NCI-H2029 treated with DMSO at 0.1 percent for 48 hours (cell line): ENCODE measurements at regions not wholly inside any gene's neighbourhood (a gene's known extent, or its start where the extent isn't known, plus 50 kb on each side); places are given as distances from the start of the nearest gene placed in this dataset.
"Not testable (repeated sequence)": the region's sequence is repeated elsewhere in the genome, so short reads cannot be mapped to it uniquely, and the experiment has no call there.

ENCODE experiments used
- DNase-seq: peaks from one replicate; lab custom pipeline; 2025; lab: John Stamatoyannopoulos, UW

DNA sequence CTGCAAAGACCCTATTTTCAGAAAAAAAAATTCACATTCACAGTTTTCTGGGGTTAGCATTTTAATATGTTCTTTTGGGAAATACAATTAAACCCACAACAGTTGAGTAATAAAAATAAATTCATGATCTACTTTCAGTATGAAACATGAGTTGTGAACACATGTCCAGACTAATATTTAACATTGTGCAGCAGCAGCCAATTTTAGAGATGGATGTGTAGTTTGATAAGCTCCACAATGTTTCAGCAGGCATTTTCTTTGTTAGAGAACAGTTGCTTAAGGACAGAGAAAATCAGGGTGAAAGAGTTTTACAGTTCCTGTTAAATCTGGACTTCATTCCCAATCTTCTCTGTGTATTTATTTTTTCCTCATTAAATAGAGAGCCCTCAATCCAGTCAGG, 519.5 kb downstream of the PIK3C3 start:
- no peak for DNase-seq

DNA sequence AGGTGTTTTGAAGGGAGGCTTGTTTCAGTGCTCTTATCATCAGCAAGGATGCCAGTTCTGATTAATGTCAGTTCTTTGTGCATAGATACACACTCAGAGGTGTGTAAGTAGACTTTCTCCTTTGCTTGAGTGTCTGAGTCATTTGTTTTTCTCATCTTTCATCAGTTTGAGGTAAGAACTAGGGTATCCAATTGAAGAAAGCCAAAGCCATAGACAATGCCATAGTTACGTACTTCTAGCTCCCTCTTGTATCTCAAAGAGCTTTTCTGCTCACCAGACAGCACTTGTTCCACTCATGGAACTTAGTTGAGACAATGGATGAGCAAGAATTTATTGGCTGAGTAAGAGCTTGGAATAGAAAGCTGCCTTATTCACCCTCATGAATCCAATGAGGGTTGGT, 520.1 kb downstream of the PIK3C3 start:
- no peak for DNase-seq

DNA sequence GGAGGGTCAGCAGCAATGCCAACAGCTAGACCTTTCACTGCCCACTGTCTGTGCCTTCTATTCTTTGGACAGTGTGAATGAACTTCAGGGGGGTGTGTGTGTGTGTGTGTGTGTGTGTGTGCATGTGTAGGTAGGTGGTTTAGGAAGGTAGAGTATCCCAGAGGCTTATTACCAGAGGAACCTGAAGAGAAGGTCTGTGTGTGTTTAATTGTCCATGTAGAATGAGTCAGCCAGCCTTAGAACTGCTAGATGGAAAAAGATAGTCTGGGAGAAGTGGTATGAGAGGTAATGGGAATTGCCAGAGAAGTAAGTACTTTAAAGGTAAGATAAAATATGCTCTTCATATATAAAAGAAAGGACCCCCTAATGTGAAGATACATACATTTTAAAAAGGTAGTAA, 522.2 kb downstream of the PIK3C3 start:
- DNase-seq = no peak

DNA sequence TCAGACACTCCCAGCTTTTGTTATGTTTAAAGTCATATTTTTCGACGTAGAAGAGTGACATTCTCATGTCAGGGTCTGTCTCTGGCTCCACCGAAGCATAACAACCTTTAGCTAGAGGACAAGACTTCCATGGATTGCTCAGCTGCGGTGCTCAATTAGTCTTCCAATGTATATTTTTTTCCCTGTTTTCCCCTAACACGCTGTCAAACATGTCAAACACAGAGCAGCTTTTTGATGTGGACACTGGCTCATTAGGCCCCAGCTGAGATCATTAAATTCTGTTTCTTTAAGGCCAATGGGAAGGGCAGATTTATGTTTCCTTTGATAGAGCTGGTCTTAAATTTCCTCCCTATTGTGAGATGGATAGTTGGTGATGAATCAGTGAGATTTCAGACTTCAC, 525.4 kb downstream of the PIK3C3 start:
- no peak for DNase-seq

DNA sequence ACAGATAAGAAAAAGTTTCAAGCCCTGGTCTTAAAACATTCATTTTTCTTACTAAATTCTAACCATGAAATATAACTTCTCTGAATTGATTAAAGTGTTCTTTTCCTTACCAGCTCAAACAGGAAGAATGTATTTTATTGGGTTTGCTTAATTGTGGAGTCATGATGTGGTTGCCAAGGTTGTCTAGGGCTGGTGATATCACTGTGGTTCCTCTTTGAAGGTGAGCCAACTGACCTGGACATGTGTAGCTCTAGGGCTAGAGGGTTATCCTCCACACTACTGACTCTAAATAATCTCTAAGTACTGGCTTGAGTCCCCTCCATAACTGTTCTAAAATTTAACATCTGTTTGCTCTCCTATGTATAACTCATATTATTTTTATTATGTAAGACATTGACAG, 529.6 kb downstream of the PIK3C3 start:
- DNase-seq = no peak

DNA sequence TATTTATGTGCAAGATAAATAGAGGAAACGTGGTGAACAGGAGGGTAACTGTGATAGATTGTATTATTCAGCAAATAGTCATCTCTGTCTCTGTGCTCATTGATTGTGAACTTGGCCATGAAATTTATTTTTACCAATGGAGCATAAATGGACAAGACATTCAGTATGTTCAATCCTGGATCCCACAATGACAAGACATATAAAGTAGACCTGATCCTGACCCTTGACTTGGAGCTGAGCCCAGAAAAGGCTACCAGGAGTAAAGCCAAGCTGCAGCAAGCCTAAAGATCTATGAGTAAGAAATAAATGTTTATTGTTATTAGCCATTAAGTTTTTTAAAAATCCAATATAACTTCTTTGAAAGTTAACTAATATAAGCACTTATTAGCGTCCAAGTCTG, 531.2 kb downstream of the PIK3C3 start:
- DNase-seq = no peak

DNA sequence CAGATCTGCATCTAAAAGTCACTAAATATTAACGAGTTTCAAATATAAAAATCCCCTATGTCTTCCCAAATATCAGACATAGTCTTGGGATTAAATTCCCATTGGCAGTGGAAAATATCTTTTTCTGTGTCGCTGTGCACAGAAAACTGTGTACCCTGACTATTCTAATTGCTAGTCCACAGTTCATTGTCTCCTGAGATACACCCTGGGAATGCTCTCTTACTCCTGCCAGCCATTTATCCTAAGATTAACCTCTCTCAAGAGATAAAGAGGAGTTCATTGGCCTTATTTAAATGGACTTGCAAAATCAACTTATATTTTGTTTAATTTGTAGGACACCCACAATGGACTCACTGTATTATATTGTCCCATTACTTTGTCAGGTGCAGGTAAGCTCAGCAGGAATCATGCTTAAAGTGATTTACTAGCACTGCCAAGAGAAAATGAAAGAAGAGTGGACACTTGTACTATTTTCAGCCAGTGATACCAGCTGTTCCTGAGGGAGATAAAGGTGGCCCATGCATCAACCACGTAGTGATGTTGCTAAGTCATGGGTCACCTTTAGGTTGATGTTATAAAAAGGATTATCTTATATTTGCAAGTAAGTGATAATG, 553.8 kb downstream of the PIK3C3 start:
- DNase-seq = no peak

DNA sequence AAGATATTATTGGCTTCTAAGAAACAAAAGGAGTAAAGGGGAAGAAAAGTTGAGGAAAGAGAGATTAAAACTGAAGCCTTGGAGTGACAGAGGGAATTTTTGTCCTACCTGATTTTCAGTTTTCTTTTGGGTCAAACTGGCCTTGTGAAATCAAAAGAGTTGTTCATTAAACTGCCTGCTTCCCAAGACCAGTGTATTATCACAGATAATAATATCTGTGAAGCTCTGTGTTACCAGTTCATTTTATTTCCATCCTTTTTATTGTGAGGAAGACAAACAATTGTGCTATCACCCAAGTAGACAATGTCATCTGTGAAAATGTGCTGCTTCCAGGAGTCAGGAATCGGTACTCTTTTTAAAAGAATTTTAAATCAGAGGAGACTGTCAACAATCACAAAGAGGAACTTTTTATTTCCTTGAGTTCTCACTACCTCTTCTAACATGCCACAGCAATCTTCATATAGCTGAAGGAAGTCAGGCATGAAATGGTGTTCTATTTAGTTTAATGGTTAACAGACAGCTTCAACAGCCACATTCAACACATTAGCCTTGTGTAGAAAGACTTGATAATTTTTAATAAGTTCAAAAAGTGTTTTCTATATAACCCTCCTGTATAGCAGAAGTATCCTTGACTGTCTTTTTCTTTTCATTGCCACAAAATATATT, 554.8 kb downstream of the PIK3C3 start:
- no peak for DNase-seq

DNA sequence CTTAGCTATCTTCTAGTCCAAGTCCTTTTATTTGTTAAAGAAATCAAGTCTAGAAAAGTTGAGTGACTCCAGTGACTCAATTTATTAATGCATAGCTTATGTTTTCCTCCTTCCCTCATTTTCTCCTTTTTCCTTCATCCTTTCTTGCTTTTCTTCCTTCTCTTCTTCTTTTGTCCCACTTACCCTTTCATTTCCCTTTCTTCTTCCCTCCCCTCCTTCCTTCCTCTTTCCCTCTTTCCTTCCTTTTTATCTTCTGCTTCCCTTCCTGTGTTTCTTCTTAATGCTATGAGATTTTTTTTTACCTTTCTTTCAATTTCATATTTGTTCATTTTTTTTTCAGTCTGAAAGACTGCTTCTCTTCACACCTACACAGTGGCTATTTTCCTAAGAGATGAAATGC, 555.5 kb downstream of the PIK3C3 start:
- DNase-seq = no peak

DNA sequence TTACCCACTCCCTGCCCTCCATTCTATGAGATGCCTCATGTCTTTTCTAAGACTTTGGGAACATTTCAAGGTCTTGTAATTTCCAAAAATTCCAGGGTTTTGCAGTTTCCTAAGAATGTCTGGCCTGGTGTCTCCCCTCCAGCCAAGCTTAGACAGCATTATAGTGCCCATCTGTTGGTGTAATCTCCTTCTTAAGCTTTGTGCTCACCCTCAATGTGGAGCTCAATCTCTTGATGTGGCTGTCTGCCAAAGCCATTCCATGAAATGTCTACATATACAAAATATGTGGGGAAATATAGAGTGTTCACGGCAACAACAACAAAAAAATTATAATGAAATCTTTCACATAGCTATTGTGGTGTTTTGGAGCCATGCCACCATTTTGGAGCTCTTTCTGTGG, 558.4 kb downstream of the PIK3C3 start:
- DNase-seq = no peak

DNA sequence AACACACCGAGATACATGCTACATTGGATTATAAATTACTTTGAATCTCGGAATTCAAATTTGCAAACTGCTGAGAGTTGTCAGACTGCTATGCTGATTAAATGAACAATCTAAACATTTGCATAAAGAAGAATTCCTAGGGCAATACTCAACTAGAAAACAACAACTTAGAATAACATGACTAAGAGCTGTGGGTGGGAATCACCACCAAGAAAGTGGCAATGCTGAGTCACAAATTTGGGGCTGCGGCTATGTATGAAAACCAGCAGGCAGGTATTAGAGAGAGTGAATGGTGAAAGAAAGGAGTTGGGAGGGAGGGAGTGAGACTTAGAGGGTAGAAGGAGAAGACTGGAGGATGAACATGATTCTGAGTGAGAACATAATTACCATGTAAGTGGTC, 559.5 kb downstream of the PIK3C3 start:
- DNase-seq = no peak

DNA sequence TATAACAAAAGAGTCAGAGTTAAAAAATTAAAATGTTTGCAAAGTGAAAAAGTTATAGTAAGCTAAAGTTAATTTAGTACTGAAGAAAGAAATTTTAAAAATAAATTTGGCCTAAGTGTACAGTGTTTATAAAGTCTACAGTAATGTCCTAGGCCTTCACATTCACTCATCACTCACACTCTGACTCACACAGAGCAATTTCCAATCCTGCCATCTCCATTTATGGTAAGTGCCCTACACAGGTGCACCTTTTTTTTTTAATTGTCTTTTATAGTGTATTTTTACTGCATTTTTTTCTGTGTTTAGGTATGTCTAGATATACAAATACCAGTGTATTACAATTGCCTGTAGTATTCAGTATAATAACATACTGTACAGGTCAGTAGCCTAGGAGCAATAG, 562.9 kb downstream of the PIK3C3 start:
- no peak for DNase-seq

DNA sequence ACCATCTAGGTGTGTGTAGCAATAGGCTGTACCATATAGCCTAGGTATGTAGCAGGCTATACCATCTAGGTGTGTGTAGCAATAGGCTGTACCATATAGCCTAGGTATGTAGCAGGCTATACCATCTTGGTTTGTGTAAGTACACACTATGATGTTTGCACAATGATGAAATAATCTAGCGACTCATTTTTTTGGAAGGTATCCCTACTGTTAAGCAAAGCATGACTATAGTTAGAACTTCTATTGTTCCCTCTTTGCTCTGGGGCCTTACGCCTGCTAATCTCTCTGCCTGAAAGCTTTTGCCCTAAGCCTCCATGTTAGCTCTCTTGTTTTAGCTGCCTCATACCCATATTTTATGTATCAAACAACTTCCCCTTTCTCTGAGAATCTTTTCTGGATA, 563.3 kb downstream of the PIK3C3 start:
- DNase-seq = not testable (repeated sequence)

DNA sequence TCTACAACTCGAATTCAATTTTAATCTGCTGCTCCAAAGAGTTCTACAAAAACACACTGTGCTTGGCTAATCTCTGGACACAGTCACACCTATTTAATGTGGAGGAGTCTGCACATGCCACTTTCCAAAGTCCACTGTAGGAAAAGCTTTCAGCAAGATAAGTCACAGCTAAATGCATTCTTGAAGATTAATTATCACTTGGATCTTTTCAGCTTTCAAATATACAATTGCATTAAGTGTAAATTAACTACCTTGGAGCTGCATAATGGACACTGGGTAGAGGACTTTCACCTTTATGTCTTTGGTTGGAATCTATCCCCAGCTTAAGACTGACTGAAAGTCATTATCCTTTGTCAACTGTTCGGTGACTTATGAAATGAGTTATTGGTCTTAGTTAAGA, 565.1 kb downstream of the PIK3C3 start:
- DNase-seq = no peak

DNA sequence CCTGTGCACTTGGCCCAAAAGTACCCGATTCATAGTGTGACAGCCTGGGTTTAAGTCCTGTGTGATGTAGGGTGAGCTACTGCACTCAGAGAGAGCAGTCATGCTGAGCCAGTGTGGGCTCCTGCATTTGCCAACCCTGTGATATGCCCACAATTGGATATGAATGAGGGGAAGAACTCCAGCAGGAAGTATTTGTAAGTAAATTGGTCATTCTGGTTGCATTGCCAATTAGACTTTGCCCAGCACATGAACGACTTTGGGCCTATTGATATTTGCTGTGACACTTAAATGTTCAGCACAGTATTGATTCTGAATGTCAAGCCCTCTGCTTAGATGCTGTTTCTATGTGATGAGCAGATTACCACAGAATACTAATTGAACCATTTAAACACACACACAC, 570.9 kb downstream of the PIK3C3 start:
- no peak for DNase-seq

DNA sequence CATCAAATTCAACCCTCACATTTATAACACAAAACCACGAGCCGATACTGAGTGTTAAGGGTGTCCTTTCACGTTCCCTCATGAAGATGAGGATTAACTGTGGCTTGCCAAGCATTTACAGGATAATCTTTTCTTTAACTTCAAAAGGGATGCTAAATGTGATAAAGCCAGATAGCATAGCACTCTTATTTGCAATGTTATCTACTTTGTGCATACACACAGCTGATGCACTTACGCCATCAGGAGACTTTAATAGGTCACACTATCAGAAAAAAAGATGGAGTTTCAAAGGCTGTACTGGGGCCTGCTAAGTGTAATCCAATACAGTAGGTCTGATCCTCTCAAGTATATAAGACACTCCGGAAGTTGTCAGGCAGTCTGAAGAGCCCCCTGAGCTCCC, 572.7 kb downstream of the PIK3C3 start:
- no peak for DNase-seq

DNA sequence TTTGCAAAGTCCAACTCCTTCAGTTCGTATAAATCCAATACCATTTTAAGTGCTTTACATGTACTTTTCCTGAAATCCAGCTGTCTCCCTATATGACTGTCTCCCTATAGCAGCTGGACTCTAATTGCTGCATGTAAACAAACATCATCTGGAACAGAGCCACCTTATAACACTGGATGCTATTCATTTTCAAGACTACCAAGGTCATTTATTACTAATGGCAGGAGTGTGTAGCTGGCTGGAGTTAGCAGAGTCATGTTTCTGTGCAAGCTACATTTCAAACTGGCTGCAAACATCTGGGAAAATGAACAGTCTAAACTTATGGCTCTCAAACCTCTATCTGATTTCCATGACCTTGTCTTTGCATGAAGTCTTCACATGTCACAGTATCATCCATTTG, 575.2 kb downstream of the PIK3C3 start:
- DNase-seq = no peak

DNA sequence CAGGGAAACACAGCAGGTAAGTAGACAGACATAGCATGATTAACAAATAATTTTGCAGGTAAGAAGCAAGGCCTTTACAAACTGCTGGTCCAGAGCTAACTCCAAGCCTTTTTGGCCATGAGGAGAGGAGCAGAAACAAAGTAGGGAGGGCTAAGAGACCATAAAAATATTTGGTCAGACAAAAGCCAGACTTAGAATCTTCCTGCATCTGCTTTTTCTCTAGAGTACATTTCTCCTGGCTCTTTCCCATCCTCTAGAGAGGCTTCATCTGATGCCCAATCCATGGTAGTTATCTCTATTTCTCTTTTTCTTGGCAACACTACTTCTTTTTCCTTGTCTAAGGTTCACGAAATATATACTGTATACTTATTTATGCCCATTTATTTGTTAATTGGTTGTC, 577.1 kb downstream of the PIK3C3 start:
- DNase-seq = no peak

DNA sequence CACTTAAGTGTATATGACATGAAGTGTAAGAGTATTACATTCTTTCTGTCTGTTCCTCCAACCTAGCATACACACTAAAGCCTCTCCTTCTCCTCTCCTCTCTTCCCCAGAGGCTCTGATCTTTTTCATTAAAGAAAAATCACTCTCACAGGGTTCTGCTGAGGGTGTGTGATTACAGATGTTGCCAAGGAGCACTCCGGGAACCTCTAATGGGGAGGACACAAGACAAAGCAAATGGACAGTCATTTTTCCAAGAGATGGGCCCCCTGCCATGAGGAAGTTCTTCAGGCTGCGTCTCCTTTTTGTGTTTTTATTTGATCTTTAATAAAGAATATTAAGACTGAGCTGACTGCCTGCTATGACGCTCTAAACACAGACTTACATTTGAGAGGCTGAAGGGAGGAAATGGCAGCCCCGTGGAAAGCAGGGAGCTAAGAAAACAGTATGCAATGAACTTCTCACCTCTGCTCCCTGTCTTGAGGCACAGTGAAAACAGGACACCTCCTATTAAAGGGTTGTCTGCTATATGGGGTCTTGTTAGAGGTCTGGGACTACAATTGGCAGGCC, 578.1 kb downstream of the PIK3C3 start:
- no peak for DNase-seq

DNA sequence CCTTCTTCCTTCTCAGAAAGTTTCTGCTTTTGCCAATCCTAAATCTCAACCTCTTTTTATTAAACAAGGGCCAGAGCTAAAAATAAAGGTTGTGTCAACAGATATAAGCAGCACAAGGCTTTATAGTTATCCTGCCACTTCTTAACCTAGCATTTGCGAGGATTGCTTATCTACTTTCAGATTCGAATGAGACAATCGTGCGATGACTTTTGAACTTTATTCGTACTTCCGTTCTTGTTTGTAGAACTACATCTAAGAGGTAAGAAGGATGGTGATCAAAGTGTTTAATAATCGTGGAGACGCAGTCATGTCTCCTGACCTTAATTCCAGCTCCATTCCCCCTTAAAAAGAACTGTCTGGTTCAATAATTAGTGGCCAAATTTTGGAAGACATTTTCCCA, 578.6 kb downstream of the PIK3C3 start:
- no peak for DNase-seq

DNA sequence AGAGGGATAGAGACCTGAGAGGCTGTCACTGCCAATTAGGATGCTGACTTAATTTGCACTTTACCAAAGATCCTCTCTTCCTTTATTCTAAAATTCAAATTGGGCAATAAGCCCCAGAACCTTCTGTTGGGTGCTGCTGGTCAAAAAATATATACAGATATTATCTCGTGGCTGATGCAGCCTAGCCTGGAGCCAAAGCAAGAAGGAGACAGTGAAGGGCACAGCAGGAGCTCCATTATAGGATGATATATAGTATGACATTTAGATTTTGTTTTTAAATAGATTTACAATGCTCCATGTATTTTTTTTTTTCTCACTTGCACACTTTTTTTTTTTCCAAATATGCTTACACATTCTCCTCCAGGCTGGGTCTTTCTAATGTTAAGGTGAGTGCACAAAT, 579.3 kb downstream of the PIK3C3 start:
- DNase-seq = no peak

DNA sequence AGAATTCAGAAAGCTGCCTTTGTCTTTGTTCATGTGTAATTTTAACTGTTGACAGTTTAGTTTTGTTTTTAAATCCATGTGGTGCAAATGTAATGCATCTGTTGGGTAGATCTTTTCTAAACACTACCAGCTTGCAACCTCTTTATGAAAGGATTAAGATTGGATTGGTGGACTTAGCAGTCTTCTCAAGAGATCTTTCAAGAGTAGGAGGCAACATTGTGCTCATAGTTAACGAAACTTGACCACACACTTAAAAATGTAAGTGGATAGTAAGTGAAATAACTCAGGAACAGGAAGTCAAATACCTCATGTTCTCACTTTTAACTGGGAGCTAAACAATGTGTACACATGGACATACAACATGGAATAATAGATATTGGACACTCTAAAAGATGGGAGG, 579.0 kb downstream of the RIT2 start:
- no peak for DNase-seq

DNA sequence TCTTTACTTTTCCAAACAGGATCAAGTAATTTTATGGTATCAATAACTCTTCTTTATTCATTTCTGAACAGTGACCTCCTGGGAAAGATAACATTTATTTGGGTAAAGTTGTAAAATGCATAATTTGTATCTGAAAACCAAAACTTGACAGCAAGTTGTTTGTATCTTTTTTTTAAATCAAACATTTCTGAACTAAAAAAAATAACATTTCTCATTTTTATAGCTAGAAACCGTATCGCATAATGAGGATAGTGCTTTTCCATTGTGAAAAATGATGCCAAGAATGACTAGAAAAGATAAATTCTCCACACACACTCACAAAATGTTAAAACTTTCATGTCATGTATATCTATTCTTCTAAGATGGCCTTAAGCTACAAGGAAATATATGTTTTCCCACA, 578.2 kb downstream of the RIT2 start:
- DNase-seq = no peak

DNA sequence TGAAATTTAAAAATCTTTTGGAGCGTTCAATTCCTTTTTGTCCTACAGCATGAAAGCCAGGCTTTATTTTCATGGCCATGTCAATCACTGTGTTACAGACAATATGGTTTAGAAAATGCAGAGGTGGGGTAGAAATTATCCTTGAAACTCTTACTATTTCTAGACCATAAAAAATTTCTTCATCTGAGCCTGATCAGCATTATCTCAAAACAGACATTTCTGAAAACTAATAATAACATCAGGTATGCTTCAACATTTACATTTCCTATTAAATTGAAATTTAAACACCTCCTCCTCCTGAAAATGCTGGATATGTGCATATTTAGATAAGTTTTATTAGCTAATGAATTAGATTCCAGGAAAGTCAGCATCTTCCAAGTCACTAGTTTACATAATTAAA, 570.6 kb downstream of the RIT2 start:
- DNase-seq = no peak
